H1 (cell line): ENCODE measurements at regions not wholly inside any gene's neighbourhood (a gene's known extent, or its start where the extent isn't known, plus 50 kb on each side); places are given as distances from the start of the nearest gene placed in this dataset.
A peak's percentile ranks its signal among the peaks of the same experiment; 100 is the strongest.

Experiments used
- CTCF ChIA-PET: fragments of 300-600 bp; sonication (Branson Sonifier 250); formaldehyde crosslinking; loops from one replicate; lab custom pipeline; 2021; ENCODE audit not compliant: partially characterized antibody; lab: Charles Lee
- POLR2A ChIA-PET: fragments of 300-600 bp; sonication (Branson Sonifier 250); formaldehyde crosslinking; loops from one replicate; lab custom pipeline; 2021; ENCODE audit warnings: inconsistent platforms; ENCODE audit not compliant: partially characterized antibody; lab: Charles Lee
- DNase-seq, 2 experiments: peaks; one replicate each; pipeline versions ENCODE4 v3.0.0 to v3.0.0-alpha.2; 2010 to 2022; ENCODE audit warnings: low spot score in 2 of 2, low read depth in 1 of 2, mixed read lengths in 1 of 2
- FAIRE-seq: peaks from 2 replicates; lab custom pipeline; 2011; peaks lifted over from hg19 to GRCh38; lab: Jason Lieb, UNC
- H2AFZ ChIP-seq: 2 replicates; pipeline ENCODE4 v1.8.1; 2012; ENCODE audit warnings: low read length, inconsistent platforms
- H2AK5ac ChIP-seq: 2 replicates; pipeline ENCODE4 v1.6.1; 2013; ENCODE audit warnings: low read depth, low read length
- H2BK120ac ChIP-seq: replicated peaks from 2 replicates; pipeline ENCODE3; 2013; ENCODE audit warnings: low read depth, low read length, inconsistent platforms
- H2BK12ac ChIP-seq: 2 replicates; pipeline ENCODE4 v1.6.1; 2013; ENCODE audit warnings: low read depth, low read length
- H2BK15ac ChIP-seq: 2 replicates; pipeline ENCODE4 v1.6.1; 2013; ENCODE audit warnings: low read length
- H2BK20ac ChIP-seq: 2 replicates; pipeline ENCODE4 v1.6.1; 2013; ENCODE audit warnings: low read length
- H2BK5ac ChIP-seq: 2 replicates; pipeline ENCODE4 v1.6.1; 2013; ENCODE audit warnings: low read depth, low read length
- H3K14ac ChIP-seq: 2 replicates; pipeline ENCODE4 v1.6.1; 2013; ENCODE audit warnings: inconsistent platforms; ENCODE audit not compliant: insufficient read length
- H3K18ac ChIP-seq: 2 replicates; pipeline ENCODE4 v1.6.1; 2013; ENCODE audit warnings: low read length; ENCODE audit errors: extremely low read depth
- H3K23ac ChIP-seq: 2 replicates; pipeline ENCODE4 v1.6.1; 2013; ENCODE audit warnings: inconsistent platforms; ENCODE audit not compliant: insufficient read length
- H3K23me2 ChIP-seq: 2 replicates; pipeline ENCODE4 v1.6.1; 2013; ENCODE audit warnings: low read depth, low read length
- H3K27ac ChIP-seq: 2 replicates; pipeline ENCODE4 v1.6.1; 2011; ENCODE audit warnings: low read depth, low read length, inconsistent platforms
- H3K27me3 ChIP-seq, 4 experiments: replicated peaks in 1 of 4; 1 replicate in 1 of 4; 2 replicates in 3 of 4; pipeline versions ENCODE4 v1.6.1 to v1.8.1; 2011 to 2013; ENCODE audit warnings: low read length in 3 of 4, mild to moderate bottlenecking in 3 of 4, inconsistent platforms in 2 of 4, mixed read lengths in 2 of 4, moderate library complexity in 1 of 4; ENCODE audit not compliant: control insufficient read depth in 3 of 4, insufficient read depth in 3 of 4; ENCODE audit errors: extremely low read depth in 1 of 4
- H3K36me3 ChIP-seq, 4 experiments: 2 replicates each; pipeline versions ENCODE4 v1.6.1 to v1.8.1; 2011 to 2013; ENCODE audit warnings: mild to moderate bottlenecking in 4 of 4, low read length in 3 of 4, moderate library complexity in 2 of 4, control low read depth in 1 of 4, inconsistent platforms in 1 of 4; ENCODE audit not compliant: insufficient read depth in 4 of 4, control insufficient read depth in 2 of 4
- H3K4ac ChIP-seq: replicated peaks from 2 replicates; pipeline ENCODE3; 2013; ENCODE audit warnings: low read length, low read depth, mixed read lengths, inconsistent platforms; ENCODE audit not compliant: insufficient read length
- H3K4me1 ChIP-seq, 4 experiments: replicated peaks in 1 of 4; 1 replicate in 1 of 4; 2 replicates in 3 of 4; pipeline versions ENCODE4 v1.6.1 to v1.8.1; 2011 to 2013; ENCODE audit warnings: low read length in 3 of 4, inconsistent platforms in 2 of 4, mixed read lengths in 1 of 4; ENCODE audit not compliant: insufficient read depth in 4 of 4, control insufficient read depth in 3 of 4
- H3K4me2 ChIP-seq, 2 experiments: 2 replicates each; pipeline versions ENCODE4 v1.6.1 to v1.8.1; 2011 to 2013; ENCODE audit warnings: low read depth in 2 of 2, low read length in 2 of 2, control low read depth in 1 of 2, inconsistent platforms in 1 of 2, mild to moderate bottlenecking in 1 of 2; ENCODE audit not compliant: insufficient read depth in 1 of 2
- H3K4me3 ChIP-seq, 4 experiments: fragments of 200-600, 300-600 bp in 1 of 4; sonication (generic), shearing (Covaris generic), sonication (Bioruptor Twin) in 1 of 4; 2 replicates each; pipeline versions ENCODE4 v1.5.1 to v1.8.1; 2011 to 2016; ENCODE audit warnings: low read length in 4 of 4, low read depth in 3 of 4, control low read depth in 2 of 4, inconsistent platforms in 2 of 4, mild to moderate bottlenecking in 2 of 4, mixed read lengths in 1 of 4, moderate library complexity in 1 of 4; ENCODE audit not compliant: insufficient read depth in 2 of 4; ENCODE audit errors: extremely low read depth in 1 of 4
- H3K56ac ChIP-seq: replicated peaks from 2 replicates; pipeline ENCODE3; 2013; ENCODE audit warnings: low read depth, mild to moderate bottlenecking, mixed read lengths, low read length, inconsistent platforms; ENCODE audit not compliant: insufficient read length
- H3K79me1 ChIP-seq: 2 replicates; pipeline ENCODE4 v1.6.1; 2013; ENCODE audit warnings: low read depth, low read length, control low read depth
- H3K79me2 ChIP-seq, 2 experiments: 2 replicates each; pipeline versions ENCODE4 v1.6.1 to v1.8.1; 2012 to 2013; ENCODE audit warnings: low read length in 2 of 2, mild to moderate bottlenecking in 2 of 2, inconsistent platforms in 1 of 2; ENCODE audit not compliant: insufficient read depth in 2 of 2, control insufficient read depth in 1 of 2
- H3K9ac ChIP-seq, 4 experiments: replicated peaks in 1 of 4; 1 replicate in 1 of 4; 2 replicates in 3 of 4; pipeline versions ENCODE4 v1.6.1 to v1.8.1; 2011 to 2013; ENCODE audit warnings: low read depth in 3 of 4, low read length in 3 of 4, control low read depth in 2 of 4, mild to moderate bottlenecking in 2 of 4, moderate library complexity in 2 of 4, inconsistent platforms in 1 of 4; ENCODE audit errors: extremely low read depth in 1 of 4
- H3K9me3 ChIP-seq, 2 experiments: 2 replicates each; pipeline versions ENCODE4 v1.6.1 to v1.8.1; 2012 to 2013; ENCODE audit warnings: mild to moderate bottlenecking in 2 of 2, moderate library complexity in 2 of 2, control low read depth in 1 of 2, inconsistent platforms in 1 of 2, low read depth in 1 of 2, low read length in 1 of 2, mixed read lengths in 1 of 2; ENCODE audit not compliant: insufficient read depth in 2 of 2
- H4K20me1 ChIP-seq, 2 experiments: replicated peaks in 1 of 2; 2 replicates each; pipeline versions ENCODE3 to v1.8.1; 2011 to 2013; ENCODE audit warnings: inconsistent platforms in 2 of 2, low read length in 2 of 2, mild to moderate bottlenecking in 1 of 2; ENCODE audit not compliant: insufficient read depth in 2 of 2, control insufficient read depth in 1 of 2
- H4K5ac ChIP-seq: 2 replicates; pipeline ENCODE4 v1.6.1; 2013; ENCODE audit warnings: low read length, low read depth, mixed read lengths, inconsistent platforms; ENCODE audit not compliant: insufficient read length
- H4K8ac ChIP-seq: 2 replicates; pipeline ENCODE4 v1.8.0; 2013; ENCODE audit warnings: mild to moderate bottlenecking, moderate library complexity, low read length, inconsistent platforms; ENCODE audit not compliant: insufficient read depth; ENCODE audit errors: extremely low read depth
- H4K91ac ChIP-seq: replicated peaks from 2 replicates; pipeline ENCODE3; 2013; ENCODE audit warnings: low read length, mixed read lengths, inconsistent platforms; ENCODE audit not compliant: insufficient read length
- HDAC2 ChIP-seq, 2 experiments: fragments of 300-600 bp in 1 of 2; sonication (generic) in 1 of 2; IDR thresholded peaks; 2 replicates each; pipeline ENCODE4 v1.6.1; 2011 to 2012; ENCODE audit warnings: low read depth in 2 of 2, low read length in 2 of 2, mild to moderate bottlenecking in 2 of 2, moderate library complexity in 2 of 2, borderline replicate concordance in 1 of 2, inconsistent platforms in 1 of 2
- TCF12 ChIP-seq: IDR thresholded peaks from 2 replicates; pipeline ENCODE4 v1.6.1; 2011; ENCODE audit warnings: low read depth, mild to moderate bottlenecking, low read length
- WGBS, 2 experiments: shearing (Covaris generic) in 1 of 2; methylation state at CpG; one replicate each; pipeline versions ENCODE4 v1.1.6 to v1.1.7; 2013 to 2015; ENCODE audit warnings: low lambda C conversion rate in 2 of 2, mixed read lengths in 2 of 2, inconsistent platforms in 1 of 2, low coverage in 1 of 2, missing lambda C conversion rate in 1 of 2; ENCODE audit not compliant: insufficient replicate concordance in 2 of 2, insufficient coverage in 1 of 2, insufficient read length in 1 of 2; ENCODE audit errors: extremely low coverage in 1 of 2, missing lambda C conversion rate in 1 of 2; 5-methylcytosine and 5-hydroxymethylcytosine counted together

DNA sequence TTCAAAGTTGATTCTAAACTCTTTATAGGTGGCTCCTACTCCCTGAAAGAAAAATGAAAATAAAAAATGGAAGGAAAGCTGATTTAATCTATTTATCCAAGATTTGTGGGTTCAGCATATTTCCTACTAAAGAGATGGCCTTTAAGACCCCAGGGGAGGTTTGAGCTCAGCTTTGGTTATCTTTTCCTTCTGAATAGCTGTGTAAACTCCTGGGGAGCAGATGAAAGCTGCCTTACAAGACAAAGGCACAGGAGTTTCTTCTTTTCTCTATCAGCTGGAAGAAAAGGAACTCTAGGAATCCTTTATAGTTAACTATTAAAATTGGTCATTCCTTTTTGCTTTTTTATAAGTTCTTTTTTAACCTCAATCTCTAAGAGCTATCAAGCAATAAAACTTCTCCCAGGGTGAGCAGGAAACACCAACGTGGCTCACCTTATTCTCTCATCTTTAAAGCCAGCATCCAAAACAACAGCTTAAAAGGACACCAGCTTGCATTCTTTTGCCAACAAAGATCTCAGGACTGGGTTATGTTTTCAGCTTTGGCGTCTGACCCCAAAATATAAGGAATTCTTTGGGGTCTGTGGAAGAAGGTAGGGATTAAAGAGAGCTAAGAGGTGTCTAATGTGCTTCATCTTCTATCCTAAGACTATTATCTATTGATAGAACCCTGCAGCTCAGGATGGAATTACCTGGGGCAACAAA is 371.7 kb upstream of the KITLG start:
- Histone ChIP-seq H3K36me3 (no peaks in the 10 kb centered on the region), H2AK5ac (no peak overlapping the region), H3K18ac (no peak overlapping the region), H2BK20ac (no peak overlapping the region), H3K23ac (no peak overlapping the region), H2AFZ (no peak overlapping the region), H3K14ac (no peak overlapping the region), H3K23me2 (no peaks in the 10 kb centered on the region), H4K91ac (no peak overlapping the region), H3K4me1 (peaks cover 0 to 8% (median 5%) of the 10 kb centered on the region in 4 experiments; a peak in 2 of 7 replicates), H3K27ac (no peak overlapping the region), H2BK15ac (no peak overlapping the region), H3K79me2 (no peaks in the 10 kb centered on the region), H4K8ac (no peak overlapping the region), H4K20me1 (no peaks in the 10 kb centered on the region), H3K9ac (no peak overlapping the region), H3K27me3 (peaks cover 23 to 54% (median 35%) of the 10 kb centered on the region in 4 experiments), H3K56ac (no peak overlapping the region), H2BK120ac (no peak overlapping the region), H3K79me1 (no peaks in the 10 kb centered on the region), H3K9me3 (no peaks in the 10 kb centered on the region), H3K4me3 (peak overlapping the region in 1 of 4 experiments; percentile 27; a peak in 1 of 8 replicates), H3K4me2 (peak overlapping the region; percentile 28 to 41; a peak in 3 of 4 replicates), H2BK12ac (no peak overlapping the region), H4K5ac (no peak overlapping the region), H3K4ac (no peak overlapping the region), H2BK5ac (no peak overlapping the region)
- ChIA-PET CTCF (interaction anchor here (0.5 to 2.1 kb wide), 4 partner anchors 14 to 809 kb away, joined by 3 to 9 read pairs (median 4); no protein-coding TSS in a partner anchor), POLR2A (no interaction called here)
- 3% methylated on average over 2 of the region's 2 CpGs; no CpG with 5 or more reads in 1 of the 2 experiments for WGBS, 2 experiments
- DNase-seq = no peak
- FAIRE-seq = peak; percentile 78
- 0 out of 2 replicates have a peak, but pooled peaks have one; percentile 12 for TF ChIP-seq TCF12
- TF ChIP-seq HDAC2 (IDR thresholded peaks at IDR 0.05; ENCODE audit: borderline replicate concordance in 1 of 2, low read depth in 2 of 2, low read length in 2 of 2) = 0 out of 4 replicates have a peak, but pooled peaks of 1 of the 2 experiments have one; percentile 74
